ENCODE measurements at regions not wholly inside any gene's neighbourhood (a gene's known extent, or its start where the extent isn't known, plus 50 kb on each side); places are given as distances from the start of the nearest gene placed in this dataset.

GRCh38 chr4:149961876-149962597, 116.2 kb upstream of the DCLK2 start:
- TF ChIP-seq POLR2A (IDR thresholded peaks at IDR 0.05; ENCODE audit: low read depth, low read length) (no peak), POLR2AphosphoS5 (IDR thresholded peaks at IDR 0.05; ENCODE audit: low read depth, low read length) (no peak), SPI1 (IDR thresholded peaks at IDR 0.05; ENCODE audit: low read depth, low read length) (no peak)

Data from GM12891 (cell line).